ENCODE measurements at regions not wholly inside any gene's neighbourhood (a gene's known extent, or its start where the extent isn't known, plus 50 kb on each side); places are given as distances from the start of the nearest gene placed in this dataset.

DNA sequence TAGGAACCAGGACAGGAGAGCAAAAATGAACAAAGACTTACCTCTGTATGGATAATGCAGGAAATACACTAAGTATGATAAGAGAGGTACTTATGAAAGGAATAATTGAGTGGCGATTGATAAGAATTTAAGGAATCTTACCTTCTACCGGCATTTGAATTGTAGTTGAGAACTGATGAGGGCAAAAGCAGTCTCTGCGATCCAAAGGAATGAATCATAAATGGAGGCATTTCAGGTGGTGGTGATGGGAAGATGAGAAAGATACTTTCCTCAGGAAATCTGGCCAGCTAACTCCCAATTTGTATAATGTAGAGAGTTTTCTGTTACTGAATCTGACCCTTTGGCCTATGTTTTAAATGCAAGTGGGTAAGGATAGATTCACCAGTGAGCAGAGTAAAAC is 71.9 kb upstream of the C11orf87 start:
- TF ChIP-seq, protein P1, sequence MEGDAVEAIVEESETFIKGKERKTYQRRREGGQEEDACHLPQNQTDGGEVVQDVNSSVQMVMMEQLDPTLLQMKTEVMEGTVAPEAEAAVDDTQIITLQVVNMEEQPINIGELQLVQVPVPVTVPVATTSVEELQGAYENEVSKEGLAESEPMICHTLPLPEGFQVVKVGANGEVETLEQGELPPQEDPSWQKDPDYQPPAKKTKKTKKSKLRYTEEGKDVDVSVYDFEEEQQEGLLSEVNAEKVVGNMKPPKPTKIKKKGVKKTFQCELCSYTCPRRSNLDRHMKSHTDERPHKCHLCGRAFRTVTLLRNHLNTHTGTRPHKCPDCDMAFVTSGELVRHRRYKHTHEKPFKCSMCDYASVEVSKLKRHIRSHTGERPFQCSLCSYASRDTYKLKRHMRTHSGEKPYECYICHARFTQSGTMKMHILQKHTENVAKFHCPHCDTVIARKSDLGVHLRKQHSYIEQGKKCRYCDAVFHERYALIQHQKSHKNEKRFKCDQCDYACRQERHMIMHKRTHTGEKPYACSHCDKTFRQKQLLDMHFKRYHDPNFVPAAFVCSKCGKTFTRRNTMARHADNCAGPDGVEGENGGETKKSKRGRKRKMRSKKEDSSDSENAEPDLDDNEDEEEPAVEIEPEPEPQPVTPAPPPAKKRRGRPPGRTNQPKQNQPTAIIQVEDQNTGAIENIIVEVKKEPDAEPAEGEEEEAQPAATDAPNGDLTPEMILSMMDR (IDR thresholded peaks at IDR 0.05; ENCODE audit: insufficient read depth, missing control alignments) = no peak
- FAIRE-seq (no peak), DNase-seq (ENCODE audit: insufficient read length, low spot score) (no peak)

DNA sequence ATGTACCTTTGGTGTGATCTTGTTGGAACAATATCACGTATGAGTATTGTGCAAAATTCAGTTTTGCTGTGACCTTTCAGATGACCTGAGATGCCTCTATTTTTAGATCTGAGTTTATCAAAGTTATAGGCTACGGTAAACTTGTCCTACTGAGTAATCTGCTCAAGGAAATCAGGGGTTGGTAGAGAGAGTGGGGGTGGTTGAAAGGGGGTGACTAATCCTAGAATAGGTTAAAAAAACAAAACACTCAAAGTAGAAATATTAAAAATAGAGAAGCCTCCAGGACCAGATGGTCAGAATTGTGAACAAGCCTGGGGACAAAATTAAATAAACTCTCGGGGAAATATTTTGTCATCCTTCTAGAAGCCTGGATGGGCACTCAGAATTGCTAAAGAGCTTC is 59.9 kb upstream of the C11orf87 start:
- TF ChIP-seq, protein P1 (IDR thresholded peaks at IDR 0.05; ENCODE audit: insufficient read depth, missing control alignments) = no peak
- FAIRE-seq = no peak
- no peak for DNase-seq (ENCODE audit: insufficient read length, low spot score)

DNA sequence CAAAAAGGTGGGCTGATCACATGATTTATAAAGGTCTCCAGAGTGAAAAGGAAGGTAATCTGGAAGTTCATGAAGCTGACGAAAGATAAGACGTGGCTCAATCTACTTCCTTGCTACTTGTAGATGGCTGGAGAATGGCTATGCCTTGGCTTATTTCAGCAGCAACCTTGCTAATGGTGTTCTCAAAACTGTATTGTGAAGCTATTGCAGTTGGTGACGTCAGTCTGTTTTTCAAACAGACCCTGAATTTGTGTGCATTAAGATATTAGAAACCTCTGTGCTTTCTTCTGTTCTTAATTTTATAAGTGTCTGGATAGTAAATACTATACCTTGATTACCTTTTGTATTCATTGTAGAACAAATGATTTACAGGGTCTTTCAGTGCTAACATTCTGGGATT is 58.3 kb upstream of the C11orf87 start:
- no peak for DNase-seq (ENCODE audit: insufficient read length, low spot score)
- TF ChIP-seq, protein P1 (IDR thresholded peaks at IDR 0.05; ENCODE audit: insufficient read depth, missing control alignments) = no peak
- FAIRE-seq = no peak

DNA sequence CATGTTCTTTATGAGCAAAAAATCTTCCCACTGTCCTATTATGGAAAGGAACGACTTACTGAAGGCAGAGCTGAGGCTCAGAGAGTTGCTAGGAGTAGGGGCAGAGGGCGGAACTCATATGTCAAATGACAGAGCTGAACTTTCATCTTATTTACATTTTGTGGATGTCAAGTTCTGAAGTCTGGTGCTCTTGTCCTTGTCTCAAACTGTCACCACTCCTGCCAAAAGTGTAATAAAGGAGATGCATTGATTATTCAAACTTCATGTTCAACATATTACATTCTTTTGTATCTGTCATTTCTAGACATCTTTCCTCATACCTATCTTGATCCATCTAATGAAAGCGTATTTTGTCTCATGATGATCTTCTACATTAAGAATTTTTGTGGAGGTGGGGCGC is 57.1 kb upstream of the C11orf87 start:
- no peak for FAIRE-seq

DNA sequence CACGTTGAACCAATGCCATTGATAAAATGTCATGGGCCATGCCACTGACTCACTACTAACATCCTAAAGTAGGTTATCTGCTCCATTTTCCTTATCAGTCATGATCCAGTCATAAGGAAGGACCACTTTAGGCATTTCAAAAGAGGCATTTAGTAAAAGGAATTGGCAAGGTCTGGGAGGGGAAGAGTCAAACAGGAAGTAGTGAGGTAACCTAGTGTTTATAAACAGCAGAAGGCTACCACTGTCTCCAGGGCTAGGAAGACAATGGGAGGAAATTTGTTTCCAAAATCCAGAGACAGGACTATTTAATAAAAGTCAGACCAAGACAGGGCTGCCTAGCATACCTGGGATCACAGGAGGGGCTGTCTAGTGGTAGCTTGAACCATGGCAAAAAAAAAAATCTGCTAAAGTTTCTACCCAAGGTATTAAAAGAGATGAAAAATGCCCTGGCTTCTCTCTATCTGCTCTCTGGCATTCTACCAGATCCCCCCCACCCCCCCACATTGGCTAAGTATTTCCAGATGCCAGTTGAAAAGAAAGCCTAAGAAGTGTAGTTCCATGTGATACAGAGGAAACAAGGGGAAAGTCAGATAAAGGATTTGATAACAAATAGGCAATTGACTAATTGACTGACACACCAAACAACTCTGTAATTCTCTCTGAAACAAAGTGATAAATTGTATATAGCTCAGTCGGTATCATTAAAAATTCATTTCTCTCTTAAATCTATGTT is 50.4 kb upstream of the C11orf87 start:
- no peak for DNase-seq (ENCODE audit: insufficient read length, low spot score)
- no peak for FAIRE-seq
- TF ChIP-seq, protein P1 (IDR thresholded peaks at IDR 0.05; ENCODE audit: insufficient read depth, missing control alignments) = no peak

More for the DNA sequence above, 57.1 kb upstream of the C11orf87 start:
- TF ChIP-seq, protein P1 (IDR thresholded peaks at IDR 0.05; ENCODE audit: insufficient read depth, missing control alignments) = no peak
- no peak for DNase-seq (ENCODE audit: insufficient read length, low spot score)

All from D721Med (cell line).